GM12878 (cell line): ENCODE measurements at regions not wholly inside any gene's neighbourhood (a gene's known extent, or its start where the extent isn't known, plus 50 kb on each side); places are given as distances from the start of the nearest gene placed in this dataset.

Experiments used
- ATAC-seq: fragments of 200-7000 bp; cut with Tn5 transposase; 3 replicates; pipeline ENCODE4 v1.9.1; 2020; ENCODE audit warnings: mild to moderate bottlenecking, moderate library complexity
- BruUV-seq: library from RNA; stranded (reverse); fragments of 400-500 nt; replicated peaks from 2 replicates; lab custom pipeline; 2021; lab: Mats Ljungman, UMichigan
- CTCF ChIA-PET: fragments of 300-600 bp; sonication (Branson Sonifier 250); formaldehyde crosslinking; extraction: SDS; loops from one replicate; lab custom pipeline; 2021; ENCODE audit warnings: inconsistent platforms; lab: Yijun Ruan, JAX
- POLR2A ChIA-PET: fragments of 350-600 bp; formaldehyde crosslinking; extraction: SDS; loops from one replicate; lab custom pipeline; 2021; ENCODE audit warnings: inconsistent platforms; lab: Charles Lee
- RAD21 ChIA-PET: fragments of 300-600 bp; sonication (Branson Sonifier 250); formaldehyde crosslinking; loops from one replicate; lab custom pipeline; 2023; ENCODE audit warnings: antibody characterized with exemption; ENCODE audit not compliant: unreplicated experiment; lab: Charles Lee
- SMC1A ChIA-PET: fragments of 300-600 bp; sonication (Branson Sonifier 250); formaldehyde crosslinking; loops from one replicate; lab custom pipeline; 2023; ENCODE audit not compliant: unreplicated experiment, uncharacterized antibody; lab: Charles Lee
- DNase-seq: peaks from one replicate; pipeline ENCODE4 v3.0.0-alpha.2; 2011; ENCODE audit warnings: low read depth, low spot score
- FAIRE-seq: peaks from 3 replicates; lab custom pipeline; 2011; peaks lifted over from hg19 to GRCh38; lab: Jason Lieb, UNC
- H2AFZ ChIP-seq: 2 replicates; pipeline ENCODE4 v1.6.0; 2011; ENCODE audit warnings: low read depth, low read length, control low read depth; ENCODE audit not compliant: control insufficient read depth
- H3K27ac ChIP-seq: 2 replicates; pipeline ENCODE4 v1.5.1; 2011; ENCODE audit warnings: control low read depth; ENCODE audit not compliant: control insufficient read depth, insufficient read depth
- H3K27me3 ChIP-seq, 2 experiments: replicated peaks in 1 of 2; 2 replicates each; pipeline versions ENCODE4 v1.6.0 to v1.6.1; 2011; ENCODE audit warnings: low read length in 1 of 2; ENCODE audit not compliant: control insufficient read depth in 2 of 2, insufficient read depth in 2 of 2
- H3K36me3 ChIP-seq, 2 experiments: 2 replicates each; pipeline ENCODE4 v1.5.1; 2011; ENCODE audit warnings: low read length in 1 of 2; ENCODE audit not compliant: control insufficient read depth in 2 of 2, insufficient read depth in 2 of 2
- H3K4me1 ChIP-seq: 2 replicates; pipeline ENCODE4 v1.6.1; 2011; ENCODE audit warnings: mild to moderate bottlenecking, low read length, moderate library complexity, mixed read lengths; ENCODE audit not compliant: control insufficient read depth, insufficient read depth
- H3K4me2 ChIP-seq: 2 replicates; pipeline ENCODE4 v1.6.0; 2011; ENCODE audit warnings: control low read depth; ENCODE audit not compliant: control insufficient read depth, insufficient read depth
- H3K4me3 ChIP-seq: fragments of 200-600 bp; sonication (generic); 2 replicates; pipeline ENCODE4 v1.5.1; 2016
- H3K79me2 ChIP-seq: 2 replicates; pipeline ENCODE4 v1.6.0; 2011; ENCODE audit warnings: low read length; ENCODE audit not compliant: control insufficient read depth, insufficient read depth
- H3K9ac ChIP-seq: 2 replicates; pipeline ENCODE4 v1.8.0; 2011; ENCODE audit warnings: low read length, control low read depth, mixed read lengths; ENCODE audit not compliant: control insufficient read depth, insufficient read depth
- H3K9me3 ChIP-seq: replicated peaks from 3 replicates; pipeline ENCODE4 v1.5.1; 2011; ENCODE audit warnings: mild to moderate bottlenecking, low read length; ENCODE audit not compliant: control insufficient read depth, insufficient read depth
- H4K20me1 ChIP-seq: 2 replicates; pipeline ENCODE4 v1.6.0; 2011; ENCODE audit not compliant: control insufficient read depth, insufficient read depth
- CHD1 ChIP-seq: IDR thresholded peaks from 2 replicates; pipeline ENCODE4 v1.6.1; 2012; ENCODE audit warnings: low read depth, low read length, improper control_type of control experiment
- KDM1A ChIP-seq: fragments of 200-600 bp; sonication (generic); IDR thresholded peaks from 2 replicates; pipeline ENCODE4 v1.6.1; 2016; ENCODE audit warnings: borderline replicate concordance
- MYC ChIP-seq: IDR thresholded peaks from 2 replicates; pipeline ENCODE4 v1.6.1; 2011; ENCODE audit warnings: mild to moderate bottlenecking, low read length, moderate library complexity, inconsistent platforms; ENCODE audit not compliant: insufficient read depth, insufficient replicate concordance, insufficient read length, severe bottlenecking
- NR2F1 ChIP-seq: fragments of 450-650 bp; conservative IDR thresholded peaks from 2 replicates; pipeline ENCODE4 v1.6.1; 2017; ENCODE audit warnings: mild to moderate bottlenecking
- RB1 ChIP-seq: fragments of 450-650 bp; formaldehyde crosslinking; IDR thresholded peaks from 2 replicates; pipeline ENCODE4 v1.6.1; 2017; ENCODE audit warnings: mild to moderate bottlenecking, borderline replicate concordance
- SMARCA5 ChIP-seq: fragments of 450-650 bp; IDR thresholded peaks from 2 replicates; pipeline ENCODE4 v1.6.1; 2017; ENCODE audit warnings: mild to moderate bottlenecking
- SREBF2 ChIP-seq: IDR thresholded peaks from 2 replicates; pipeline ENCODE4 v1.6.1; 2012; ENCODE audit warnings: mild to moderate bottlenecking, low read length
- STAT3 ChIP-seq: IDR thresholded peaks from 2 replicates; pipeline ENCODE4 v1.6.1; 2011; ENCODE audit warnings: low read depth, low read length, improper control_type of control experiment
- TCF12 ChIP-seq: IDR thresholded peaks from 2 replicates; pipeline ENCODE4 v1.6.1; 2011; ENCODE audit warnings: low read depth, mild to moderate bottlenecking, low read length
- TCF3 ChIP-seq: IDR thresholded peaks from 2 replicates; pipeline ENCODE4 v1.6.1; 2012; ENCODE audit warnings: low read depth, mild to moderate bottlenecking, low read length, borderline replicate concordance; ENCODE audit not compliant: insufficient read depth
- ZNF207 ChIP-seq: fragments of 450-650 bp; IDR thresholded peaks from 2 replicates; pipeline ENCODE4 v1.6.1; 2014; ENCODE audit warnings: antibody characterized with exemption, mild to moderate bottlenecking, borderline replicate concordance
- ZNF24 ChIP-seq: fragments of 450-650 bp; IDR thresholded peaks from 2 replicates; pipeline ENCODE4 v1.6.1; 2017; ENCODE audit warnings: antibody characterized with exemption, mild to moderate bottlenecking
- WGBS: methylation state at CpG from one replicate; pipeline ENCODE4 v1.1.6; 2016; ENCODE audit warnings: low lambda C conversion rate; ENCODE audit not compliant: insufficient replicate concordance, insufficient coverage; ENCODE audit errors: missing lambda C conversion rate; 5-methylcytosine and 5-hydroxymethylcytosine counted together
- in situ Hi-C: fragments of 300-500 bp; cut with MboI; formaldehyde crosslinking; loops from 9 replicates; pipeline ENCODE4 v1.14.3; 2018; ENCODE audit warnings: mixed read lengths
- intact Hi-C: fragments of 100-400 bp; cut with micrococcal nuclease; formaldehyde crosslinking; loops from one replicate; pipeline ENCODE4 v1.14.2; 2022; ENCODE audit not compliant: unreplicated experiment
- TF ChIP-seq, protein P1 (sequence below): IDR thresholded peaks from 2 replicates; pipeline ENCODE4 v1.6.1; 2011; ENCODE audit warnings: mild to moderate bottlenecking, low read depth, low read length, moderate library complexity; ENCODE audit not compliant: insufficient replicate concordance
- TF ChIP-seq, protein P2 (sequence below): fragments of 450-650 bp; IDR thresholded peaks from 2 replicates; pipeline ENCODE4 v1.6.1; 2017; ENCODE audit warnings: mild to moderate bottlenecking, low read depth, inconsistent platforms; ENCODE audit not compliant: poor library complexity, severe bottlenecking
- TF ChIP-seq, protein P3 (sequence below): fragments of 150-350 bp; IDR thresholded peaks from 2 replicates; pipeline ENCODE4 v1.6.1; 2014; ENCODE audit warnings: mild to moderate bottlenecking, low read depth, low read length
- TF ChIP-seq, protein P4 (sequence below): fragments of 450-650 bp; IDR thresholded peaks from 2 replicates; pipeline ENCODE4 v1.6.1; 2017; ENCODE audit warnings: borderline replicate concordance

DNA sequence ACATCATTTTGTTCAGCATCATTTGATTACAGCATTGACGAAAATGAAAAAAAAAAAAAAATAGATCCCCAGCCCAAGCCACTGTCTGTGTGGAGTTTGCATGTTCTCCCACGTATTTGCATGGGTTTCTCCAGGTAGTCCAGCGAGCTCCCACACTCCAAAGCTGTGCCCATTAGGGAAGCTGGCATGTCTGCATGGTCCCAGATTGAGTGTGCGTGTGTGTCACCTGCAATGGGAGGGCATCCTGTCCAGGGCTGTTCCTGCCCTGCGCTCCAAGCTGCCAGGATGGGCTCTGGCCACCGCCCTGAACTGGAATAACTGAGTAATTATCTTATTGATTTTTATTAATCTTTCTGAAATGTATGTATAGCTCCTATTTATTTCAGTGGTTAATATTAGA lies 88.6 kb downstream of the KLF12 start:
- 82% methylated on average over 6 of the region's 6 CpGs for WGBS
- H3K27ac ChIP-seq, result no peak overlapping the region
- no peaks in the 10 kb centered on the region for H4K20me1 ChIP-seq
- ChIA-PET POLR2A (no interaction called here), RAD21 (no interaction called here), SMC1A (no interaction called here), CTCF (interaction anchor here (0.6 kb wide), 1 partner anchor 116 kb away, joined by 3 read pairs; no protein-coding TSS in a partner anchor)
- no peak for ATAC-seq
- no peak overlapping the region for H3K4me2 ChIP-seq
- no peaks in the 10 kb centered on the region for H3K9me3 ChIP-seq
- in situ Hi-C loops (no loop called here), intact Hi-C loops (no loop called here)
- H3K9ac ChIP-seq, result no peak overlapping the region
- H3K27me3 ChIP-seq, result no peaks in the 10 kb centered on the region
- no peak for FAIRE-seq
- no TSS peak for BruUV-seq
- no peak for DNase-seq
- H3K4me3 ChIP-seq, result no peak overlapping the region
- no peaks in the 10 kb centered on the region for H3K36me3 ChIP-seq
- TF ChIP-seq SREBF2 (no peak), NR2F1 (no peak), ZNF207 (no peak), RB1 (no peak), TCF3 (no peak), MYC (no peak), KDM1A (no peak), TCF12 (no peak), CHD1 (no peak), ZNF24 (no peak), SMARCA5 (no peak), STAT3 (no peak)
- TF ChIP-seq, protein P1, sequence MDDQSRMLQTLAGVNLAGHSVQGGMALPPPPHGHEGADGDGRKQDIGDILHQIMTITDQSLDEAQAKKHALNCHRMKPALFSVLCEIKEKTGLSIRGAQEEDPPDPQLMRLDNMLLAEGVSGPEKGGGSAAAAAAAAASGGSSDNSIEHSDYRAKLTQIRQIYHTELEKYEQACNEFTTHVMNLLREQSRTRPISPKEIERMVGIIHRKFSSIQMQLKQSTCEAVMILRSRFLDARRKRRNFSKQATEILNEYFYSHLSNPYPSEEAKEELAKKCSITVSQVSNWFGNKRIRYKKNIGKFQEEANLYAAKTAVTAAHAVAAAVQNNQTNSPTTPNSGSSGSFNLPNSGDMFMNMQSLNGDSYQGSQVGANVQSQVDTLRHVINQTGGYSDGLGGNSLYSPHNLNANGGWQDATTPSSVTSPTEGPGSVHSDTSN, result no peak
- TF ChIP-seq, protein P2, sequence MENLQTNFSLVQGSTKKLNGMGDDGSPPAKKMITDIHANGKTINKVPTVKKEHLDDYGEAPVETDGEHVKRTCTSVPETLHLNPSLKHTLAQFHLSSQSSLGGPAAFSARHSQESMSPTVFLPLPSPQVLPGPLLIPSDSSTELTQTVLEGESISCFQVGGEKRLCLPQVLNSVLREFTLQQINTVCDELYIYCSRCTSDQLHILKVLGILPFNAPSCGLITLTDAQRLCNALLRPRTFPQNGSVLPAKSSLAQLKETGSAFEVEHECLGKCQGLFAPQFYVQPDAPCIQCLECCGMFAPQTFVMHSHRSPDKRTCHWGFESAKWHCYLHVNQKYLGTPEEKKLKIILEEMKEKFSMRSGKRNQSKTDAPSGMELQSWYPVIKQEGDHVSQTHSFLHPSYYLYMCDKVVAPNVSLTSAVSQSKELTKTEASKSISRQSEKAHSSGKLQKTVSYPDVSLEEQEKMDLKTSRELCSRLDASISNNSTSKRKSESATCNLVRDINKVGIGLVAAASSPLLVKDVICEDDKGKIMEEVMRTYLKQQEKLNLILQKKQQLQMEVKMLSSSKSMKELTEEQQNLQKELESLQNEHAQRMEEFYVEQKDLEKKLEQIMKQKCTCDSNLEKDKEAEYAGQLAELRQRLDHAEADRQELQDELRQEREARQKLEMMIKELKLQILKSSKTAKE, result no peak
- TF ChIP-seq, protein P3, sequence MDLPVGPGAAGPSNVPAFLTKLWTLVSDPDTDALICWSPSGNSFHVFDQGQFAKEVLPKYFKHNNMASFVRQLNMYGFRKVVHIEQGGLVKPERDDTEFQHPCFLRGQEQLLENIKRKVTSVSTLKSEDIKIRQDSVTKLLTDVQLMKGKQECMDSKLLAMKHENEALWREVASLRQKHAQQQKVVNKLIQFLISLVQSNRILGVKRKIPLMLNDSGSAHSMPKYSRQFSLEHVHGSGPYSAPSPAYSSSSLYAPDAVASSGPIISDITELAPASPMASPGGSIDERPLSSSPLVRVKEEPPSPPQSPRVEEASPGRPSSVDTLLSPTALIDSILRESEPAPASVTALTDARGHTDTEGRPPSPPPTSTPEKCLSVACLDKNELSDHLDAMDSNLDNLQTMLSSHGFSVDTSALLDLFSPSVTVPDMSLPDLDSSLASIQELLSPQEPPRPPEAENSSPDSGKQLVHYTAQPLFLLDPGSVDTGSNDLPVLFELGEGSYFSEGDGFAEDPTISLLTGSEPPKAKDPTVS, result no peak
- TF ChIP-seq, protein P4, sequence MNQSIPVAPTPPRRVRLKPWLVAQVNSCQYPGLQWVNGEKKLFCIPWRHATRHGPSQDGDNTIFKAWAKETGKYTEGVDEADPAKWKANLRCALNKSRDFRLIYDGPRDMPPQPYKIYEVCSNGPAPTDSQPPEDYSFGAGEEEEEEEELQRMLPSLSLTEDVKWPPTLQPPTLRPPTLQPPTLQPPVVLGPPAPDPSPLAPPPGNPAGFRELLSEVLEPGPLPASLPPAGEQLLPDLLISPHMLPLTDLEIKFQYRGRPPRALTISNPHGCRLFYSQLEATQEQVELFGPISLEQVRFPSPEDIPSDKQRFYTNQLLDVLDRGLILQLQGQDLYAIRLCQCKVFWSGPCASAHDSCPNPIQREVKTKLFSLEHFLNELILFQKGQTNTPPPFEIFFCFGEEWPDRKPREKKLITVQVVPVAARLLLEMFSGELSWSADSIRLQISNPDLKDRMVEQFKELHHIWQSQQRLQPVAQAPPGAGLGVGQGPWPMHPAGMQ, result no peak
- no peaks in the 10 kb centered on the region for H3K4me1 ChIP-seq
- no peak overlapping the region for H2AFZ ChIP-seq
- H3K79me2 ChIP-seq, result no peaks in the 10 kb centered on the region; the same call in 1 of the 2 replicates
